HuH-7 (cell line): ENCODE measurements at regions not wholly inside any gene's neighbourhood (a gene's known extent, or its start where the extent isn't known, plus 50 kb on each side); places are given as distances from the start of the nearest gene placed in this dataset.
"Not testable (repeated sequence)": the region's sequence is repeated elsewhere in the genome, so short reads cannot be mapped to it uniquely, and the experiment has no call there.

Experiments
- DNase-seq: peaks from one replicate; pipeline ENCODE4 v3.0.0; 2011; ENCODE audit warnings: low spot score

- DNase-seq, result no peak
Observed at GRCh38 chr2:241983571-241984270, 114.2 kb downstream of the RTP5 start.

DNA sequence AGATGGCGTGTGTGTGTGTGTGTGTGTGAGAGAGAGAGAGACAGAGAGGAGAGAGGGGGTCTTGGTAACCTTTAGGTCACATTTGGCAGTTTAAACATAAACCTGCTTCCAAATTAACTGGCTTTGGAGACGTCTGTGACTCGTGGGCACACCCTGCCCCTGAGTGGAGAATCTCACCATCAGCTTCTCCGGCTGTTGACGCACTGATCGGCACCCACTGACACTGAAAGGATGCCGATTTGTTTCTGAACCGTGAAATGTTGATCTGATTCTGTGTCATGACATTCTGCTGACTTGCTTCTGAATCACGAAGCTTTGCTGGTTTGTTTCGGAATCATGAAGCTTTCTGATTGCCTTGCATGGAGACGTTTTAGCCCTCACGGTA lies 114.7 kb downstream of the RTP5 start:
- DNase-seq, result no peak

- no peak for DNase-seq
Observed at GRCh38 chr2:241984658-241985057, 115.1 kb downstream of the RTP5 start.

DNA sequence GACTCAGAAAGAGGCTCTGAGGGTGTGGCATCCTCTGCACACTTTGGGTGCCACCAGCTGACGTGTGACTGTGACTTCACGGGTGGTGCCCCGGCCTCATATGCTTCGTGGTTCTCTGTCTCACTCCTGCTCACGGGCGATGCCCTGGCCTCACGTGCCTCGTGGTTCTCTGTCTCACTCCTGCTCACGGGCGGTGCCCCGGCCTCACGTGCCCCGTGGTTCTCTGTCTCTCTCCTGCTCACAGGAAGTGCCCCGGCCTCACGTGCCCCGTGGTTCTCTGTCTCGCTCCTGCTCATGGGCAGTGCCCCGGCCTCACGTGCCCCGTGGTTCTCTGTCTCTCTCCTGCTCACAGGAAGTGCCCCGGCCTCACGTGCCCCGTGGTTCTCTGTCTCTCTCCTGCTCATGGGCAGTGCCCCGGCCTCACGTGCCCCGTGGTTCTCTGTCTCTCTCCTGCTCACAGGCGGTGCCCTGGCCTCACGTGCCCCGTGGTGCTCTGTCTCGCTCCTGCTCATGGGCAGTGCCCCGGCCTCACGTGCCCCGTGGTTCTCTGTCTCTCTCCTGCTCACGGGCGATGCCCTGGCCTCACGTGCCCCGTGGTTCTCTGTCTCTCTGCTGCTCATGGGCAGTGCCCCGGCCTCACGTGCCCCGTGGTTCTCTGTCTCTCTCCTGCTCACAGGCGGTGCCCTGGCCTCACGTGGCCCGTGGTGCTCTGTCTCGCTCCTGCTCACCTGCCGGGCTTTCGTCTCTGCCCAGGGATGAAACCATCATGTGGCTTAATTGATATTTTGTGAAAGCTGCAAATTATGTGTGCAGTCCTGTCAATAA lies 115.8 kb downstream of the RTP5 start:
- DNase-seq, result not testable (repeated sequence)

- DNase-seq, result no peak
Observed at GRCh38 chr2:241985986-241986329, 116.4 kb downstream of the RTP5 start.

DNA sequence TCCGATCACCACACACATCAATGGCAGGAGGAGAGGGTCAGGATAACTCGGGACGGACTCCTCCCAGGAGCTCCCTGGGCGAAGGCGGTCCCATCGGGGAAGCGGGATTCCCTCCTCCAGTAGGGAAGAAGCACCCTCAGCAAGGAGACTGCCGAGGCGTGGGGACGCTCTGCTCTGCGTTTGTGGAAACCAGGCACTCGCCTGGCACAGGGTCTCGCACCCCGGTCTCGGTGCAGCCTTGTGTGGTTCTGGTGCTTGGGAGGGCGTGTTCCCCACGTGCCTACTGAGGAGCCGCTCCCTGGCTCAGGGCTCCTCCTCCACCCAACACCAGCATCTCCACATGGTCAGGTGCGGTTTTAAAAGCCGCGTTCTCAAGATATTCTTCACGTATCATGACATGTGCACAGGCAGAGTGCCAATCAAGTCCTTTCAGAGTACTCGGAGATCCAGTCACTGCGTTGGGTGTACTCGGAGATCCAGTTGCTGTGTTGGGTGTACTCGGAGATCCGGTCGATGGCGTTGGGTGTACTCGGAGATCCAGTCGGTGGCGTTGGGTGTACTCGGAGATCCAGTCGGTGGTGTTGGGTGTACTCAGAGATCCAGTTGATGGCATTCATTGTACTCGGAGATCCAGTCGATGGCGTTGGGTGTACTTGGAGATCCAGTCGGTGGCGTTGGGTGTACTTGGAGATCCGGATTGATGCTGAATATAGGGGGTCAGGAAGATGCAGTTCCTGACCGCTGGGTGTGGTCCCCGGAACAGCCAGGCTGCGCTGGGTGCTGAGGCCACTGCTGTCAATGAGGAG lies 117.5 kb downstream of the RTP5 start:
- DNase-seq, result no peak

GRCh38 chr2:241987726-241988125 lies 118.2 kb downstream of the RTP5 start:
- no peak for DNase-seq

DNA sequence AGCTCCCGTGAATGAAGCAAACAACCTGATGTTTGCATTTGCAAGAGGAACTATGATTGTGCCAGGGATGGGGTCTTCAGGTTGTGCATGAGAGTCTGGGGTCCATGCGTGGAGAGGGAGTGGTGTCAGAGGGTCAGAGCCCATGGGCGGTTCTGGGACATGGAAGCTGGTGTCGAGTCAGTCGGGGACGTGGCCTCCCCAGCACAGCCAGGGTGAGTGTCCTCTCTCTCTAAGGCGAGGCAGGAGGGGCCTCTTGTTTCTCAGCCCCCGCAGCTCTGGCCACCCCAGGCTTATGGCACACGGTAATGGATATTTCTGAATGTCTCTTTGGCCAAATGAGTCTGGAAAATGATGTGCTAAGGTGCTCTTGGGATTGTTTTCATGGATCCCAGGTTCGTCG lies 118.6 kb downstream of the RTP5 start:
- DNase-seq, result no peak

GRCh38 chr2:241989074-241989473 lies 119.5 kb downstream of the RTP5 start:
- DNase-seq, result no peak

DNA sequence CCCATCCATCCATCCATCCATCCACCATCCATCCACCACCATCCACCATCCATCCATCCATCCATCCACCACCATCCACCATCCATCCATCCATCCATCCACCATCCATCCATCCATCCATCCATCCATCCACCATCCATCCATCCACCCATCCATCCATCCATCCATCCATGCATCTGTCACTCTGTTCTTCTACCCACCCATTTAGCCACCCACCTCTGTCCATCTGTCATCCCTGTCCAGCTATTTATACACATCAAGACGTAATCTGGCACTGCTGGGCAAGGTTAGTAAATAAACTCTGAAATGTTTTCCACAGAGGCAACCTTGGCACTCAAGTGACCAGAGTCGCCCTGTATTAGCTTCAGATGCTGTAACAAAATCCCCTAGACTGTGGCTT lies 120.9 kb downstream of the RTP5 start:
- DNase-seq, result no peak

DNA sequence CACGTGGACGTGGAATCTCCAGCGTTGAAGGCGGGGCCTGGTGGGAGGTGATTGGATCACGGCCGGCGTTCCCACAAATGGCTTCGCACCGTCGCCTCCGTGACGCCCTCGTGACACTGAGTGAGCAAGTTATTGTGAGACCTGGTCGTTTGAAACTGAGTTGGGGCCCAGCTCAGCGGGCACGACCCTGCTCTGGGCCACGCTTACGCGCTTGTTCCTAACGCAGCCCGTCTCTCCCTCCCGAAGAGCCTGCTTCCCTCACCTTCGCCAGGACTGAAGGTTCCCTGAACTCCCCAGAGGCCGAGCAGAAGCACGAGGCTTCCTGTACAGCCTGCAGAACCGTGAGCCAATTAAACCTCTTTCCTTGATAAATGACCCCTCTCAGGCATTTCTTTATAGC lies 121.8 kb downstream of the RTP5 start:
- no peak for DNase-seq

GRCh38 chr2:241992753-241993152 lies 123.2 kb downstream of the RTP5 start:
- DNase-seq, result no peak

GRCh38 chr2:241993386-241994005 lies 124.0 kb downstream of the RTP5 start:
- DNase-seq, result no peak

DNA sequence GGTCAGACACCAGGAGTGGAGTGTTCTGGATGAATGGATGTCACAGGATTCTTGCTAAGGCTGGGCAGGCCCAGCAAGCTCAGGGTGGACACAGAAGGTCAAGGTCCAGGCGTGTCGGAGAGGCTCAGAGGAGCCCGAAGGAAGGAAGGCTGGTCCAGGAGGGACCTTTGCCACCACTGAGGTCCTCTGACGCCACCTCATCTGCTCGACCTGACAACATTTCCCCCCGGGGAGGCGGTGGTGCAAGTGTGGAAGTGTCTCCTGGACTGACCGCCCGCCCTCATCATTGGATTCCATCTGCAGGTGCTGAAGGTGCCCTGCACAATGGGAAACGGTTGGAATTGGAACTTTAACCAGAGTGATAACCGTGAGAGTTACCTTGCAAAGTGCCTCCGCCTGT lies 124.6 kb downstream of the RTP5 start:
- DNase-seq, result no peak

DNA sequence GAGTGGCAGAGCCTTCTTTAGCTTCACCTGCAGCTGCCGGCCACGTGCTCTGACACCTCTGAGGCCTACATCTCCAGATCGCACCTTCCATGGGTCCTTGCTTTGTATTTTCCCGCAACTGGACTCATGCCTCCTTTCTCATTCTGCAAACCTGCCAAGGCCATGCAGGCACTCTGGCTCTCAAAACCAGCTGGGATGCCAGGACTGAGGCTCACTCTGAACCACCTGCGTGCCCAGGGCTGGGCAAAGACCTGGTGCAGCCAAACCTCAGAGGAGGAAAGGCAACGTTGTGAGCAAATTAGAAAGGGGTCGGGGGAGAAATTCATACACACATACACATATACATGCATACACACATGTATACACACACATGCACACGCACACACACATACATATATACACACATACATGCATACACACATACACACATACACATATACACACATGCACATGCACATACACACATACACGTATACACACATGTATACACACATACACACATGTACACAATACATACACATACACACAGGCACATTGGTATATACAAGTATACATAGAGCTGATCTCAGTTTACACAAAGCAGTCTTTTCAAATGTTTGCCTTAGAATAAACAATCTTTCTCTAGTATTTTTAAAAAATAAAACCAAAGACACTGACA lies 125.2 kb downstream of the RTP5 start:
- DNase-seq, result no peak

GRCh38 chr2:241996100-241996499 lies 126.6 kb downstream of the RTP5 start:
- DNase-seq, result no peak

DNA sequence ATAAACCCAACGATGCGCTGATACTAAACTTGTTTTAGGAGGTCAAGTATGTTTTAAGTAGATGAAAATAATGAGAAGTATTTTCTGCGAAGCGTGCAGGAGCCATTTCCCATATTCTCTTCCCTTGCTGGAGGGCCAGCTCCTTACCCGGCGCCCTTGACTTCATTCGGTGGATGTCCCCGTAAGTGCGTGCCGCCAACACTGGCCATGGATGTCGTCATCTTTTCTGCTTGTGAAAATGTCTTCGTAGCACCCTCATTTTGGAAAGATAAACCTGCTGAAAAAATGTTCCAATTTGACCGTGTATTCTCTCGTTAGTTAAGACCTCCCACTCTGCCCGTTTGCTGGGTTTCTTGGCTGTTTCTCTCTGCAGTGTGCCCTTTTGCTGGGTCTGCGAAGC lies 127.5 kb downstream of the RTP5 start:
- DNase-seq, result no peak

- DNase-seq, result no peak
Observed at GRCh38 chr2:241999184-241999583, 129.7 kb downstream of the RTP5 start.

DNA sequence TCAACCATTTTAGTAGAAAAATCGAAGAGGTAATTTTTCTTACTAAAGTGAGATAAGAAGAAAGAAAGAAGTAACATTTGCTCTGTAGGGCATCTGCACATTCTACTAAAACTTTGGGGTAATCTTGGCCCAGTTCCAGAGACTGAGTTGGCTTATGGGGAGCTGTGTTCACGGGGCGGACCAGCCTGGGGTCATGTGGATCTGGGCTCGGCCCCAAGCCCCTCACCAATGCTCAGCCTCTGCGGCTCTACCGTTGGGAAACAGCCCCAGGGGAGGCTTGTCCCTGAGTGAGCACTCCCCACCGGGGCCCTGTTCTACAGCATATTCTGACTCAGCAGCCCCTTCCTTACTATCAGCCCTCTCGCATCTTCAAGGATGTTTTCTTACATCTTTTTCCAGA lies 132.3 kb downstream of the RTP5 start:
- DNase-seq, result no peak

DNA sequence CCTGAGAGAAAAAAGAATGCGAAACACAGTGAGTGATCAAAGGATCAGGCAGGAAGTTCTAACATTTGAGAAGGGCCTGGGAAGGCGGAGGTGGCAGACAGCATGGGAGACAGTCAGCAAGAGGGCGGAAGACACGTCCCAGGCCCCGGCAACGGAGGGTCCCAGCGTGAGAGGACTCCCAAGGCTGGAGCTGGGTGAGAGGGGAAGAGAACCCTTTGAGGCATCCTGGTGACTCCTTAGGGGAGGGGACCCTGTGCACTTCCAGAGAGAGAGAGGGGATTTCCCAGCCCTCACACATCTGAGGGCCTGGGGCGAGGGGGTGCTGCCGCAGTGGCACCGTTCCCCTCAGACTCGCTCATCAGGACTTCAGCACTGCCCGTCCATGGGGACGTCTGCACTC lies 133.4 kb downstream of the RTP5 start:
- no peak for DNase-seq

DNA sequence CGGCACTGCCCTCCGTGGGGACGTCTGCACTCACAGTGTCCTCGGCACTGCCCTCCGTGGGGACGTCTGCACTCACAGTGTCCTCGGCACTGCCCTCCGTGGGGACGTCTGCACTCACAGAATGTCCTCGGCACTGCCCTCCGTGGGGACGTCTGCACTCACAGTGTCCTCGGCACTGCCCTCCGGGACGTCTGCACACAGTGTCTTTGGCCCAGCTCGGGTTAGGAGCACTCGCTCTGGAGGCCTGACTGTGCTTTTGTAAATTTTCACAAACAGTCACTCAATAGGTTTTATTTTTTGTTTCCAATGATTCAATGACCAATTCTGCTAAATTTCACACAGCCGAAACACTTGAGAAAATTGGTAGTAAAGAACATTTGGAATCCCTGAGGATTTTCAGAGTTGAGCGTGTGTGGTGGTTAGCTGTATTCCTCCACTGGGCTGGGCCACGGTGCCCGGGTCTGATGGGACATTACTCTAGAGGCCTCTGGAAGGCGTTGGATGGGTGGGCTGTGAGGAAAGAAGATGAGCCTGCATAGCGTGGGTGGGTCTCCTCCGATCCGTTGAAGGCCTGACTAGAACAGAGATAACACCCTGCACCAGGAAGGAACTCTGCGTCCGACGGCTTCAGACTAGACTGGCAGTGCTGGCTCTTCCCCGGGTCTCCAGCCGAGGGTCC lies 134.8 kb downstream of the RTP5 start:
- no peak for DNase-seq

DNA sequence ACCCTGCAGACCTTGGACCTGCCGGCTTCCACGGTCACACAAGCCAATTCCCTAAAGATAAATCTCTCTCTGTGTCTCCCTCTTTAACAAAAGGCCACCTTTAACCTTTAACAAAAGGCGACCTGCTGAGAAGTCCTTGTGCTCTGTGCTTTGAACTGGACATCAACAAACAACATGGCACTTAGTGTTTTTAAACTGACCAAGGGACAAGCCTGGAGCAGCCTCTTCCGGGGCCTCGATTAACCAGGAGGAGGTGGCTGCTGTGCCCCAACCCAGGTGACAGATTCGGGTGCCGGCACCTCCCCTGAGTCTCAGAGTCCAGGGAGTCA lies 135.3 kb downstream of the RTP5 start:
- DNase-seq, result no peak
